ENCODE measurements at regions not wholly inside any gene's neighbourhood (a gene's known extent, or its start where the extent isn't known, plus 50 kb on each side); places are given as distances from the start of the nearest gene placed in this dataset.

- Mint-ChIP-seq H3K4me3 (ENCODE audit: unreplicated experiment) (no peak overlapping the region), H3K27me3 (ENCODE audit: unreplicated experiment) (peaks cover 2% of the 10 kb centered on the region), H3K9me3 (ENCODE audit: unreplicated experiment) (no peaks in the 10 kb centered on the region), H3K27ac (ENCODE audit: unreplicated experiment) (no peak overlapping the region), H3K4me1 (ENCODE audit: low read depth, unreplicated experiment) (peaks cover 5% of the 10 kb centered on the region), H3K36me3 (ENCODE audit: unreplicated experiment) (no peaks in the 10 kb centered on the region)
- DNase-seq, result no peak
- TF ChIP-seq CTCF (IDR thresholded peaks at IDR 0.05; ENCODE audit: partially characterized antibody, unreplicated experiment), result no peak
Measured at GRCh38 chr5:71806711-71807110, 87.6 kb downstream of the CARTPT start.

GRCh38 chr5:71807909-71808308 is 88.8 kb downstream of the CARTPT start:
- H3K27ac Mint-ChIP-seq (ENCODE audit: unreplicated experiment), result no peak overlapping the region
- peaks cover 5% of the 10 kb centered on the region for H3K4me1 Mint-ChIP-seq (ENCODE audit: low read depth, unreplicated experiment)
- no peak for TF ChIP-seq CTCF (IDR thresholded peaks at IDR 0.05; ENCODE audit: partially characterized antibody, unreplicated experiment)
- no peak overlapping the region for H3K4me3 Mint-ChIP-seq (ENCODE audit: unreplicated experiment)
- H3K27me3 Mint-ChIP-seq (ENCODE audit: unreplicated experiment), result no peaks in the 10 kb centered on the region
- H3K36me3 Mint-ChIP-seq (ENCODE audit: unreplicated experiment), result no peaks in the 10 kb centered on the region
- DNase-seq, result no peak
- no peaks in the 10 kb centered on the region for H3K9me3 Mint-ChIP-seq (ENCODE audit: unreplicated experiment)

- H3K27ac Mint-ChIP-seq (ENCODE audit: unreplicated experiment), result no peak overlapping the region
Measured at GRCh38 chr5:71809446-71809845, 90.4 kb downstream of the CARTPT start.

GRCh38 chr5:71810023-71810422 is 90.9 kb downstream of the CARTPT start:
- Mint-ChIP-seq H3K27ac (ENCODE audit: unreplicated experiment) (no peak overlapping the region), H3K4me1 (ENCODE audit: low read depth, unreplicated experiment) (peaks cover 5% of the 10 kb centered on the region), H3K36me3 (ENCODE audit: unreplicated experiment) (peaks cover 2% of the 10 kb centered on the region), H3K27me3 (ENCODE audit: unreplicated experiment) (no peaks in the 10 kb centered on the region), H3K9me3 (ENCODE audit: unreplicated experiment) (peaks cover 3% of the 10 kb centered on the region), H3K4me3 (ENCODE audit: unreplicated experiment) (no peak overlapping the region)
- no peak for DNase-seq
- TF ChIP-seq CTCF (IDR thresholded peaks at IDR 0.05; ENCODE audit: partially characterized antibody, unreplicated experiment), result no peak

More at GRCh38 chr5:71809446-71809845, 90.4 kb downstream of the CARTPT start:
- TF ChIP-seq CTCF (IDR thresholded peaks at IDR 0.05; ENCODE audit: partially characterized antibody, unreplicated experiment), result no peak
- Mint-ChIP-seq H3K27me3 (ENCODE audit: unreplicated experiment) (no peaks in the 10 kb centered on the region), H3K36me3 (ENCODE audit: unreplicated experiment) (no peaks in the 10 kb centered on the region), H3K4me3 (ENCODE audit: unreplicated experiment) (no peak overlapping the region), H3K9me3 (ENCODE audit: unreplicated experiment) (peaks cover 3% of the 10 kb centered on the region), H3K4me1 (ENCODE audit: low read depth, unreplicated experiment) (peaks cover 5% of the 10 kb centered on the region)
- DNase-seq, result no peak

- peaks cover 5% of the 10 kb centered on the region for H3K4me1 Mint-ChIP-seq (ENCODE audit: low read depth, unreplicated experiment)
- no peak for DNase-seq
- no peak overlapping the region for H3K4me3 Mint-ChIP-seq (ENCODE audit: unreplicated experiment)
- H3K36me3 Mint-ChIP-seq (ENCODE audit: unreplicated experiment), result peaks cover 8% of the 10 kb centered on the region
- H3K27ac Mint-ChIP-seq (ENCODE audit: unreplicated experiment), result no peak overlapping the region
- TF ChIP-seq CTCF (IDR thresholded peaks at IDR 0.05; ENCODE audit: partially characterized antibody, unreplicated experiment), result no peak
- H3K27me3 Mint-ChIP-seq (ENCODE audit: unreplicated experiment), result no peaks in the 10 kb centered on the region
- H3K9me3 Mint-ChIP-seq (ENCODE audit: unreplicated experiment), result peaks cover 3% of the 10 kb centered on the region
Measured at GRCh38 chr5:71810471-71811195, 91.6 kb downstream of the CARTPT start.

Data from glutamatergic neuron (in vitro differentiated cells).